PC-3 (cell line): ENCODE measurements at regions not wholly inside any gene's neighbourhood (a gene's known extent, or its start where the extent isn't known, plus 50 kb on each side); places are given as distances from the start of the nearest gene placed in this dataset.

Experiments
- CTCF ChIP-seq: fragments of 300-600 bp; sonication (generic); conservative IDR thresholded peaks from 2 replicates; pipeline ENCODE4 v1.5.1; 2017; ENCODE audit warnings: antibody characterized with exemption, low read depth, mild to moderate bottlenecking, low read length
- EZH2 ChIP-seq: fragments of 300-600 bp; sonication (generic); IDR thresholded peaks from one replicate; pipeline ENCODE4 v1.6.1; 2017; ENCODE audit warnings: antibody characterized with exemption, mild to moderate bottlenecking, low read length; ENCODE audit not compliant: unreplicated experiment

- TF ChIP-seq EZH2 (no peak), CTCF (no peak)
Measured at GRCh38 chr5:163108351-163108750, 329.0 kb upstream of the CCNG1 start.
